ENCODE measurements at regions not wholly inside any gene's neighbourhood (a gene's known extent, or its start where the extent isn't known, plus 50 kb on each side); places are given as distances from the start of the nearest gene placed in this dataset.

GRCh38 chr5:99116526-99116925, 187.7 kb upstream of the CHD1 start:
- no peak for TF ChIP-seq CTCF (IDR thresholded peaks at IDR 0.05; ENCODE audit: unreplicated experiment in 3 of 3)
- no peaks in the 10 kb centered on the region for H3K9me3 Mint-ChIP-seq
- no peaks in the 10 kb centered on the region for H3K27me3 Mint-ChIP-seq (ENCODE audit: low read depth)
- no peaks in the 10 kb centered on the region for H3K4me1 Mint-ChIP-seq
- no peaks in the 10 kb centered on the region for H3K36me3 Mint-ChIP-seq (ENCODE audit: low read depth)
- H3K27ac Mint-ChIP-seq = no peak overlapping the region
- H3K4me3 Mint-ChIP-seq = no peak overlapping the region

DNA sequence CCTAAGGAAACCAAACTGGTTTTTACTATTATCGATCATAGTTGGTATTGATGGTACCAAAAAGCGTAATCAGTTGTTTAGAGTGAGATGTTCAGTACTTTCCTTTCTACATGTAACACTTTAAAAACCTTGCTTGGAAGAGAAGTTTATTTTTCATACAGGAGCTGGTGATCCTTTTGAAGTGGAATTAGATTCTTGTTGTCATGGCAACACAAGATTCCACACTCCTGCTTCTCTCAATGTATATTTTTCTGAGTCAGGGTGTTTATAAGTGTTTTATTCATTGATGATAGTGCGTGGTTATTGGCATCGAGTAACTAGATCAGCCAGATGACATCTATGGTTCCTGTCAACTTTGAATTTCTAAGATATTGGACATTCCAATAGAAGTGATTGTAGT, 181.1 kb upstream of the CHD1 start:
- Mint-ChIP-seq H3K4me1 (peaks cover 10% of the 10 kb centered on the region), H3K4me3 (no peak overlapping the region), H3K27ac (no peak overlapping the region), H3K9me3 (no peaks in the 10 kb centered on the region), H3K36me3 (ENCODE audit: low read depth) (no peaks in the 10 kb centered on the region), H3K27me3 (ENCODE audit: low read depth) (no peaks in the 10 kb centered on the region)
- TF ChIP-seq CTCF (IDR thresholded peaks at IDR 0.05; ENCODE audit: unreplicated experiment in 3 of 3) = no peak

- no peaks in the 10 kb centered on the region for H3K9me3 Mint-ChIP-seq
- no peak for TF ChIP-seq CTCF (IDR thresholded peaks at IDR 0.05; ENCODE audit: unreplicated experiment in 3 of 3)
Measured at GRCh38 chr5:99105216-99105615, 176.4 kb upstream of the CHD1 start.

GRCh38 chr5:99104538-99105132, 175.8 kb upstream of the CHD1 start:
- H3K4me1 Mint-ChIP-seq = peaks cover 15% of the 10 kb centered on the region
- no peaks in the 10 kb centered on the region for H3K36me3 Mint-ChIP-seq (ENCODE audit: low read depth)
- H3K9me3 Mint-ChIP-seq = no peaks in the 10 kb centered on the region
- H3K27ac Mint-ChIP-seq = no peak overlapping the region
- H3K27me3 Mint-ChIP-seq (ENCODE audit: low read depth) = no peaks in the 10 kb centered on the region
- peak; percentile 55 to 75 (median 68) for TF ChIP-seq CTCF (IDR thresholded peaks at IDR 0.05; ENCODE audit: unreplicated experiment in 3 of 3)
- H3K4me3 Mint-ChIP-seq = no peak overlapping the region

More at GRCh38 chr5:99105216-99105615, 176.4 kb upstream of the CHD1 start:
- Mint-ChIP-seq H3K4me3 (no peak overlapping the region), H3K36me3 (ENCODE audit: low read depth) (no peaks in the 10 kb centered on the region), H3K27ac (peak overlapping the region in 2 of 3 experiments; percentile 12 to 44), H3K4me1 (peaks cover 15% of the 10 kb centered on the region), H3K27me3 (ENCODE audit: low read depth) (no peaks in the 10 kb centered on the region)

DNA sequence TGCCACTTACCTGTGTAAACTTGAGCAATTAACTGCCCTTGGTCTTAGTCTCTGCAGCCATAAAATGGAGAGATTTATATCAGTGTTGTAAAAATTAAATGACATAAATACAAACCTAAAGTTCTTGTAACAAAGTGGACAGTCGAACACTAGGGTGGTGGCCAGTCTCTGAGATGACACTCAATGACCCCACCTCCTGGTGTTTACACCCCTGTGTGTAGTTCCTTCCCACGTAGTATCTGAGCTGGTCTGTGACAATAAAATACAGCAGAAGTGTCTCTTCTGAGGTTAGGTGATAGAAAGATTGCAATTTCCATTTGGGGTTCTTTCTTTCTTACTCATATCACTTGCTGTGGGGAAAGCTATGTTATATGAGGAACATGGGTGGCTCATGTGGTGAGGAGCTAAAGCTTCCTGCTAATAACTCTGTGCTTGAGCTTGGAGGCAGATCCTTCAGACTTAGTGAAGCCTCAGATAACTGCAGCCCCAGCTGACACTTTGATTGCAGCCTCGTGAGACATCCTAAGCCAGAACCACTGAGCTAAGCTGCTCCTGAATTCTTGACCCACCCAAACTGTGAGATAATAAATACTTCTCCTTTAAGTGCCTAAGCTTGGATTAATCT, 173.4 kb upstream of the CHD1 start:
- Mint-ChIP-seq H3K4me1 (peaks cover 15% of the 10 kb centered on the region), H3K9me3 (no peaks in the 10 kb centered on the region), H3K4me3 (no peak overlapping the region), H3K27ac (no peak overlapping the region), H3K36me3 (ENCODE audit: low read depth) (no peaks in the 10 kb centered on the region), H3K27me3 (ENCODE audit: low read depth) (no peaks in the 10 kb centered on the region)
- no peak for TF ChIP-seq CTCF (IDR thresholded peaks at IDR 0.05; ENCODE audit: unreplicated experiment in 3 of 3)

DNA sequence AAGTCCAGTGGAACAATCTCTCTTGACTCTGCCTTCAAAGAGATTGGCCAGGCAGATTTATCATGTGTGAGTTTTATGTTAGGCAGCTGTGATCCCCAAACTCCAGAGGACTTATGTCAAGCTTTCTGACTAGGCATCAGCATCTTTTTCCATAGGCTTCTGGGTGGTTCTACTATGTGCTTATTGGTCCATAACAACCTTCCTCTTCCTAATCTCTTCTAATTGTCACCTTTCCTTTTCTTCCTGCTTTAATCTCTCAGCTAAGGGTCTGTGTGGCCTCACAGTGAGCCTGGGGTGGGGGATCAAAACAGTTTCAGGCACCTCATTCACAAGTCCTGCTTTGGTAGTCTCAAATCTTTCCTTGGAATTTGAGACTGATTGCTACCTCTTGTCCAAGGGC, 170.9 kb upstream of the CHD1 start:
- Mint-ChIP-seq H3K27me3 (ENCODE audit: low read depth) (no peaks in the 10 kb centered on the region), H3K4me3 (no peak overlapping the region), H3K4me1 (peaks cover 3% of the 10 kb centered on the region), H3K27ac (no peak overlapping the region), H3K36me3 (ENCODE audit: low read depth) (no peaks in the 10 kb centered on the region), H3K9me3 (no peaks in the 10 kb centered on the region)
- TF ChIP-seq CTCF (IDR thresholded peaks at IDR 0.05; ENCODE audit: unreplicated experiment in 3 of 3) = no peak

Data from nephron (organoid).